Fibroblast of skin of abdomen (primary cell): ENCODE measurements at regions not wholly inside any gene's neighbourhood (a gene's known extent, or its start where the extent isn't known, plus 50 kb on each side); places are given as distances from the start of the nearest gene placed in this dataset.

ENCODE experiments used
- DNase-seq: peaks from one replicate; pipeline ENCODE4 v3.0.0-alpha.2; 2013

- DNase-seq: no peak
Observed at GRCh38 chr6:17047889-17048288, 54.0 kb upstream of the STMND1 start.

- peak; percentile 95 for DNase-seq
Observed at GRCh38 chr6:17045581-17046322, 56.1 kb upstream of the STMND1 start.

- DNase-seq: no peak
Observed at GRCh38 chr6:17043148-17043522, 58.7 kb upstream of the STMND1 start.

- DNase-seq: peak; percentile 26
Observed at GRCh38 chr6:17042422-17043147, 59.3 kb upstream of the STMND1 start.

- DNase-seq: peak; percentile 13
Observed at GRCh38 chr6:17039266-17039665, 62.6 kb upstream of the STMND1 start.

- peak; percentile 68 for DNase-seq
Observed at GRCh38 chr6:17038316-17038715, 63.5 kb upstream of the STMND1 start.

GRCh38 chr6:17036065-17036393 lies 65.8 kb upstream of the STMND1 start:
- no peak for DNase-seq

GRCh38 chr6:17035257-17036064 lies 66.4 kb upstream of the STMND1 start:
- no peak for DNase-seq

GRCh38 chr6:17033746-17034145 lies 68.1 kb upstream of the STMND1 start:
- no peak for DNase-seq

GRCh38 chr6:17032988-17033634 lies 68.7 kb upstream of the STMND1 start:
- DNase-seq: peak; percentile 93

- peak; percentile 71 for DNase-seq
Observed at GRCh38 chr6:17032590-17032987, 69.3 kb upstream of the STMND1 start.

- no peak for DNase-seq
Observed at GRCh38 chr6:17031961-17032360, 69.9 kb upstream of the STMND1 start.

GRCh38 chr6:17027441-17027840 lies 74.4 kb upstream of the STMND1 start:
- DNase-seq: no peak

GRCh38 chr6:17022604-17023003 lies 79.2 kb upstream of the STMND1 start:
- DNase-seq: peak; percentile 56

- DNase-seq: peak; percentile 84
Observed at GRCh38 chr6:17021539-17021889, 80.3 kb upstream of the STMND1 start.

GRCh38 chr6:17020889-17021538 lies 80.8 kb upstream of the STMND1 start:
- DNase-seq: no peak

GRCh38 chr6:17018425-17018824 lies 83.4 kb upstream of the STMND1 start:
- no peak for DNase-seq

- DNase-seq: no peak
Observed at GRCh38 chr6:17017416-17017815, 84.4 kb upstream of the STMND1 start.

GRCh38 chr6:17015551-17016381 lies 86.1 kb upstream of the STMND1 start:
- DNase-seq: no peak

- DNase-seq: peak; percentile 91
Observed at GRCh38 chr6:17015144-17015543, 86.7 kb upstream of the STMND1 start.

- DNase-seq: peak; percentile 90
Observed at GRCh38 chr6:17013701-17014100, 88.1 kb upstream of the STMND1 start.
